ENCODE measurements at regions not wholly inside any gene's neighbourhood (a gene's known extent, or its start where the extent isn't known, plus 50 kb on each side); places are given as distances from the start of the nearest gene placed in this dataset.

DNA sequence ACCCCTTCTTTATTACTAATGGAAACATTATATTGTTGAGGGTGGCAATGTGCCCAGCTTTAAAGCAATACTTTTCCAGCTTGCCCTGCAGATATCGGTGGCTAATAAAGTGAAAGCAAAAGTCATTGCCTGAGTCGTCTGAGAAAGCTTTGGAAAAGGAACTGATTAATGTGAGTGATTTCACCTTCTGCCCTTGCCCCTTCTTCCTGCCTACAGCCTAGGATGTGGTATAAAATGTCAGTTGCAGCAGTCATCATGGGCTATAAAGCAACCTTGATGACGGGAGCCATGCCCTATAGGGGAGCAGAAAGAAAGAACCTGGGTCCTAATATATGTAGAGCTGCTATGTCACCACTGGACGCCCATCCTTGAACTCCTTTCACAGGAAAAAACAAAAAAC is 132.4 kb upstream of the USP9X start:
- CTCF ChIA-PET: no interaction called here
- Histone ChIP-seq H3K4me3 (no peak overlapping the region), H3K9me3 (no peaks in the 10 kb centered on the region), H3K4me2 (peak overlapping the region; percentile 32; the same call in 1 of the 3 replicates), H3K4me1 (no peaks in the 10 kb centered on the region), H3K27ac (0 out of 6 replicates have a peak overlapping the region, but pooled peaks of 1 of the 2 experiments have one; percentile 18)
- WGBS (ENCODE audit: missing lambda C conversion rate): 61% methylated on average over 4 of the region's 4 CpGs
- TF ChIP-seq TP53 (CRISPR knock-in tag; IDR thresholded peaks at IDR 0.05) (no peak), CEBPB (IDR thresholded peaks at IDR 0.05) (no peak), KDM1A (IDR thresholded peaks at IDR 0.05; ENCODE audit: low read depth) (no peak), PHF8 (IDR thresholded peaks at IDR 0.05; ENCODE audit: borderline replicate concordance, low read depth) (no peak), RARB (CRISPR knock-in tag; IDR thresholded peaks at IDR 0.05) (no peak), EHF (CRISPR knock-in tag; IDR thresholded peaks at IDR 0.05) (no peak), ESRRA (IDR thresholded peaks at IDR 0.05; ENCODE audit: borderline replicate concordance, low read length) (no peak), CHD2 (IDR thresholded peaks at IDR 0.05; ENCODE audit: low read length, partially characterized antibody) (no peak), MYC (IDR thresholded peaks at IDR 0.05; ENCODE audit: borderline replicate concordance, low read length) (no peak), EP300 (IDR thresholded peaks at IDR 0.05) (no peak), ZFP36 (IDR thresholded peaks at IDR 0.05; ENCODE audit: borderline replicate concordance, partially characterized antibody) (no peak), FOSB (CRISPR knock-in tag; IDR thresholded peaks at IDR 0.05) (no peak), HOXA7 (CRISPR knock-in tag; IDR thresholded peaks at IDR 0.05) (no peak), NR3C1 (IDR thresholded peaks at IDR 0.05) (no peak), ZNF302 (CRISPR knock-in tag; IDR thresholded peaks at IDR 0.05) (no peak)
- TF ChIP-seq, protein P1, sequence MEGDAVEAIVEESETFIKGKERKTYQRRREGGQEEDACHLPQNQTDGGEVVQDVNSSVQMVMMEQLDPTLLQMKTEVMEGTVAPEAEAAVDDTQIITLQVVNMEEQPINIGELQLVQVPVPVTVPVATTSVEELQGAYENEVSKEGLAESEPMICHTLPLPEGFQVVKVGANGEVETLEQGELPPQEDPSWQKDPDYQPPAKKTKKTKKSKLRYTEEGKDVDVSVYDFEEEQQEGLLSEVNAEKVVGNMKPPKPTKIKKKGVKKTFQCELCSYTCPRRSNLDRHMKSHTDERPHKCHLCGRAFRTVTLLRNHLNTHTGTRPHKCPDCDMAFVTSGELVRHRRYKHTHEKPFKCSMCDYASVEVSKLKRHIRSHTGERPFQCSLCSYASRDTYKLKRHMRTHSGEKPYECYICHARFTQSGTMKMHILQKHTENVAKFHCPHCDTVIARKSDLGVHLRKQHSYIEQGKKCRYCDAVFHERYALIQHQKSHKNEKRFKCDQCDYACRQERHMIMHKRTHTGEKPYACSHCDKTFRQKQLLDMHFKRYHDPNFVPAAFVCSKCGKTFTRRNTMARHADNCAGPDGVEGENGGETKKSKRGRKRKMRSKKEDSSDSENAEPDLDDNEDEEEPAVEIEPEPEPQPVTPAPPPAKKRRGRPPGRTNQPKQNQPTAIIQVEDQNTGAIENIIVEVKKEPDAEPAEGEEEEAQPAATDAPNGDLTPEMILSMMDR (IDR thresholded peaks at IDR 0.05): no peak
- TF ChIP-seq, protein P2, sequence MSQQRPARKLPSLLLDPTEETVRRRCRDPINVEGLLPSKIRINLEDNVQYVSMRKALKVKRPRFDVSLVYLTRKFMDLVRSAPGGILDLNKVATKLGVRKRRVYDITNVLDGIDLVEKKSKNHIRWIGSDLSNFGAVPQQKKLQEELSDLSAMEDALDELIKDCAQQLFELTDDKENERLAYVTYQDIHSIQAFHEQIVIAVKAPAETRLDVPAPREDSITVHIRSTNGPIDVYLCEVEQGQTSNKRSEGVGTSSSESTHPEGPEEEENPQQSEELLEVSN (IDR thresholded peaks at IDR 0.05; ENCODE audit: borderline replicate concordance, low read depth): no peak
- POLR2A ChIA-PET: interaction anchor here (0.6 kb wide), 1 partner anchor 132 kb away, joined by 3 read pairs; no protein-coding TSS in a partner anchor
- no peak for DNase-seq (ENCODE audit: low read depth in 1 of 2, low spot score in 1 of 2)
- no peak for ATAC-seq
- no peak for FAIRE-seq

DNA sequence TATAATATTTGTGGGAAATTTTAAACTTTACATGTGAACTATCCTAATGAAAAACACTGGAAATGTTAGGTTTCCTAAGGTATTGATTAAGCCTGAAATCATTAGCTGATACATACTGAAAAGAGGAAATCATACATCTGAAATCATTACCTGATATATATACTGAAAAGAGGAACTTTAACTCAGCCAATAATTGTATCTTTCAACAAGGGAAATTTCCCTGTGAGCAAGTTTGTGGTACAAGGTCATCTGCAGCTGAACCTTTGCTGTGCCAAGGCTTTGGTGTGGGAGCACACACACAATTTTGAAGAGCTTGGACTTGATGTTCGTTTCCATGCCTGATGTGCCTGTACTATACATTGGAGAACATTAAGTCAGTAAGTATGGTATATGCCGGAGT is 131.9 kb upstream of the USP9X start:
- ChIA-PET POLR2A (interaction anchor here (0.6 kb wide), 1 partner anchor 131 kb away, joined by 3 read pairs; no protein-coding TSS in a partner anchor), CTCF (interaction anchor here (0.5 kb wide), 1 partner anchor 12 kb away, joined by 3 read pairs; no protein-coding TSS in a partner anchor)
- no peak for DNase-seq (ENCODE audit: low read depth in 1 of 2, low spot score in 1 of 2)
- ATAC-seq: no peak
- H3K4me1 ChIP-seq: no peaks in the 10 kb centered on the region
- no peak for TF ChIP-seq HDAC2 (IDR thresholded peaks at IDR 0.05)
- TF ChIP-seq CBX8 (IDR thresholded peaks at IDR 0.05): no peak
- no peak for TF ChIP-seq RCOR1 (IDR thresholded peaks at IDR 0.05; ENCODE audit: low read depth, low read length)
- TF ChIP-seq, protein P3, sequence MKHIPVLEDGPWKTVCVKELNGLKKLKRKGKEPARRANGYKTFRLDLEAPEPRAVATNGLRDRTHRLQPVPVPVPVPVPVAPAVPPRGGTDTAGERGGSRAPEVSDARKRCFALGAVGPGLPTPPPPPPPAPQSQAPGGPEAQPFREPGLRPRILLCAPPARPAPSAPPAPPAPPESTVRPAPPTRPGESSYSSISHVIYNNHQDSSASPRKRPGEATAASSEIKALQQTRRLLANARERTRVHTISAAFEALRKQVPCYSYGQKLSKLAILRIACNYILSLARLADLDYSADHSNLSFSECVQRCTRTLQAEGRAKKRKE (CRISPR knock-in tag; IDR thresholded peaks at IDR 0.05; ENCODE audit: low read depth): no peak
- TF ChIP-seq, protein P4, sequence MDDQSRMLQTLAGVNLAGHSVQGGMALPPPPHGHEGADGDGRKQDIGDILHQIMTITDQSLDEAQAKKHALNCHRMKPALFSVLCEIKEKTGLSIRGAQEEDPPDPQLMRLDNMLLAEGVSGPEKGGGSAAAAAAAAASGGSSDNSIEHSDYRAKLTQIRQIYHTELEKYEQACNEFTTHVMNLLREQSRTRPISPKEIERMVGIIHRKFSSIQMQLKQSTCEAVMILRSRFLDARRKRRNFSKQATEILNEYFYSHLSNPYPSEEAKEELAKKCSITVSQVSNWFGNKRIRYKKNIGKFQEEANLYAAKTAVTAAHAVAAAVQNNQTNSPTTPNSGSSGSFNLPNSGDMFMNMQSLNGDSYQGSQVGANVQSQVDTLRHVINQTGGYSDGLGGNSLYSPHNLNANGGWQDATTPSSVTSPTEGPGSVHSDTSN (IDR thresholded peaks at IDR 0.05): no peak
- TF ChIP-seq NPAS2 (CRISPR knock-in tag; IDR thresholded peaks at IDR 0.05; ENCODE audit: borderline replicate concordance): no peak
- no peak for TF ChIP-seq RARB (CRISPR knock-in tag; IDR thresholded peaks at IDR 0.05)
- TF ChIP-seq, protein P5, sequence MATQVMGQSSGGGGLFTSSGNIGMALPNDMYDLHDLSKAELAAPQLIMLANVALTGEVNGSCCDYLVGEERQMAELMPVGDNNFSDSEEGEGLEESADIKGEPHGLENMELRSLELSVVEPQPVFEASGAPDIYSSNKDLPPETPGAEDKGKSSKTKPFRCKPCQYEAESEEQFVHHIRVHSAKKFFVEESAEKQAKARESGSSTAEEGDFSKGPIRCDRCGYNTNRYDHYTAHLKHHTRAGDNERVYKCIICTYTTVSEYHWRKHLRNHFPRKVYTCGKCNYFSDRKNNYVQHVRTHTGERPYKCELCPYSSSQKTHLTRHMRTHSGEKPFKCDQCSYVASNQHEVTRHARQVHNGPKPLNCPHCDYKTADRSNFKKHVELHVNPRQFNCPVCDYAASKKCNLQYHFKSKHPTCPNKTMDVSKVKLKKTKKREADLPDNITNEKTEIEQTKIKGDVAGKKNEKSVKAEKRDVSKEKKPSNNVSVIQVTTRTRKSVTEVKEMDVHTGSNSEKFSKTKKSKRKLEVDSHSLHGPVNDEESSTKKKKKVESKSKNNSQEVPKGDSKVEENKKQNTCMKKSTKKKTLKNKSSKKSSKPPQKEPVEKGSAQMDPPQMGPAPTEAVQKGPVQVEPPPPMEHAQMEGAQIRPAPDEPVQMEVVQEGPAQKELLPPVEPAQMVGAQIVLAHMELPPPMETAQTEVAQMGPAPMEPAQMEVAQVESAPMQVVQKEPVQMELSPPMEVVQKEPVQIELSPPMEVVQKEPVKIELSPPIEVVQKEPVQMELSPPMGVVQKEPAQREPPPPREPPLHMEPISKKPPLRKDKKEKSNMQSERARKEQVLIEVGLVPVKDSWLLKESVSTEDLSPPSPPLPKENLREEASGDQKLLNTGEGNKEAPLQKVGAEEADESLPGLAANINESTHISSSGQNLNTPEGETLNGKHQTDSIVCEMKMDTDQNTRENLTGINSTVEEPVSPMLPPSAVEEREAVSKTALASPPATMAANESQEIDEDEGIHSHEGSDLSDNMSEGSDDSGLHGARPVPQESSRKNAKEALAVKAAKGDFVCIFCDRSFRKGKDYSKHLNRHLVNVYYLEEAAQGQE (IDR thresholded peaks at IDR 0.05): no peak
- TF ChIP-seq TFCP2L1 (CRISPR knock-in tag; IDR thresholded peaks at IDR 0.05): no peak
- H3K27ac ChIP-seq: no peak overlapping the region
- 76% methylated on average over 2 of the region's 2 CpGs for WGBS (ENCODE audit: missing lambda C conversion rate)
- H3K4me2 ChIP-seq: no peak overlapping the region
- no peak overlapping the region for H3K4me3 ChIP-seq
- no peak for FAIRE-seq
- no peaks in the 10 kb centered on the region for H3K9me3 ChIP-seq

Data from A549 (cell line).